ENCODE measurements at regions not wholly inside any gene's neighbourhood (a gene's known extent, or its start where the extent isn't known, plus 50 kb on each side); places are given as distances from the start of the nearest gene placed in this dataset.

DNA sequence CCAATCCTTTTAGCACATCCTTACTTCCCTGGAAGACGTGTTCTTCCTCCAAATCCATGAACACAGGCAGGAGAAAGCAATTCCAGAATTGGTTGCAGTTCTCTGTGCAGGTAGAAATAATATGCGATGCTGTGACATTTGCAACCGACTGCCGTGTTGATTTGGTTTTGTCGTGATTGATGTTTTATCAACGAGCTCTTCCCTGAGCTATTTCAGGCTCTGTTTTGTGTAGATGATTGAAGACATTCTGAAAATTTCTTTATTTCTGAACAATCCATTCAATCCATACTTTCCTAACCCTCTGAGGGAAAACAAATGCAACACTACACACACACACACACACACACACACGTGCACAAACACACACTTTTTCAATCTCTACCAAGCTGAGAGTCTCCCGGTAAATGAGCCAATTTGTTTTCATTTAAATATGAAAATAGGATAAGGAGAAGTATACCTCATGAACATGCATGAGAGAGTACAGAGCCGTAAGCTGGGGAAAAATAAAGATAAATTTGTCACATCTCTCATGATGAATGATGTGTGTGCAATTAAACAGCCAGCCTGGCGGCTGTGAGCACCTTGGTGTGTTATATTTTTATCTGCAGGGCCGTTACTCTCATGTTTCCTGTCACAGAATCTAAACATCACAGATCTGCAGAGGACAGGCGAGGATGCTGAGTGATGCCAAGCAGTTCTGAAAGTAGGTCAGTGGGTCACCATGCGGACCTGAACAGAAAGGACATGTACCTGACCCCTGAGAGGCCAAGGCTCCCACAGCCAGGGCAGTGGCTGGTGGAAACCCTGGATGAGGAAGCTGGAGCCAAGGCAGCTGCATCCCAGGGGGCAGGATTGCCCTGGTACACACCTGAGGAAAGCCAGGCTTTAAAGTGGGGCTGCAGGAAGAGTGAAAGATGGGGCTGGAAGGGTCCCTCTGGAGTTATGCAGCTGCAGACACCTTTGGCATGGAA lies 64.8 kb downstream of the PDCL3 start:
- no peak for TF ChIP-seq ZNF274 (IDR thresholded peaks at IDR 0.05; ENCODE audit: low read depth, low read length)
- no peak for TF ChIP-seq YY1 (IDR thresholded peaks at IDR 0.05; ENCODE audit: insufficient read depth, insufficient read length)

Measured in NT2/D1 (cell line).